ENCODE measurements at regions not wholly inside any gene's neighbourhood (a gene's known extent, or its start where the extent isn't known, plus 50 kb on each side); places are given as distances from the start of the nearest gene placed in this dataset.

DNA sequence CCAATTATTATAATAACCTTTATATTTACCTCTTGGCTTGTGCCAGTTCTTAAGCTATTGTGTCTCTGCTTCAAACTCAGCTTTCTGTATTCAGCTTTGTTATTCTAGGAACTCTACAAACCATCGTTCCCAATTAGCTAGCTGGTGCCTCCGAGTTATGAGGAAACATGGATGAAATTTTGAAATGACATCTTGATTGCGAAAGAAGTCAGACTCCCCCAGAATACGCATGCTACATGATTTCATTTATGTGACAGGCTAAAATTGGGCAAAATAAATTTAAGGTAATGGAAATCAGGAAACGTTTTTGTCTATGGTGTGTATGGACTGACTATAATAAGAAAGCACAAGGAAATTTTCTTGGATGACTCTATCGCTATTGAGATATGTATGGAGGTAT lies 256.8 kb upstream of the NCAM2 start:
- Mint-ChIP-seq H3K36me3 (ENCODE audit: insufficient read depth) (no peaks in the 10 kb centered on the region), H3K4me1 (ENCODE audit: low read depth) (no peaks in the 10 kb centered on the region), H3K4me3 (no peak overlapping the region), H3K27me3 (ENCODE audit: low read depth) (no peaks in the 10 kb centered on the region), H3K9me3 (peaks cover 24% of the 10 kb centered on the region)
- DNase-seq, result no peak
- no peak for ATAC-seq

DNA sequence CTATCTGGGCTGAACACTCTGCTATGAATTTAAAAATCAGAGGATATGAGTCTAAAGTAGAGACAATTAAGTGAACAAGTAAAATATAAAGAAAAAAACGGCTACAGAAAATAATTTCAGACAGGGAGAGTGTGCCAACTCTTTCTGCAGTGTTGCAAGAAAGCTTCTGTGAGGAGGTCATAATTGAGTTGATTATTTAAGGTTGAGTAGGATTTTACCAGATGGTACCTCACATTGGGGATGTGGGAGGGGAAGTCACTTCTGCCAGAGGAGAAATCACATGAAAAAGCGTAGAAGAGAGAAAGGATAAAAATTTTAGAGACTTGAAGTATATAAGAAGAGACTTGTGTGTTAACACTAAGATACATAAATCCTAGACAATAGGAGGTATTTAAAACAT lies 238.0 kb upstream of the NCAM2 start:
- Mint-ChIP-seq H3K36me3 (ENCODE audit: insufficient read depth) (no peaks in the 10 kb centered on the region), H3K4me1 (ENCODE audit: low read depth) (no peaks in the 10 kb centered on the region), H3K4me3 (no peak overlapping the region), H3K27me3 (ENCODE audit: low read depth) (no peaks in the 10 kb centered on the region), H3K9me3 (peaks cover 18% of the 10 kb centered on the region)
- DNase-seq (no peak), ATAC-seq (no peak)

DNA sequence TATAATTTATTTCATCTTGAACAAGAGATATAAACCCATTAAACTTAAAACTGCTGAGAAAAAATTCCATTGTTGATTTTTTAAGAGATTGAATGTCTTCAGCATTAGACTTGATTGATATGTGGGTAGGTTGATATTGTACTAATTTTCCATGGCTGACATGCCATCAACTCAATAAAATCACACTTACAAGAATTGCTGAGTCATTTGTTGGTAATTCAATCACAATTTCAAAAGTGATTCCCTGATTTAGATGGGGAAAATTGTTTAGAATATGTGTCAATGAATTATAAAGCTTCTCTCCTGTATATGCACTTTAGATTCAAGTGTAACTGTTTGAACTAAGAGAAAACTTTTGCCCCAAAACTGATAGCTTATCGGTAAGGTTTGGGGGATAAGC lies 223.5 kb upstream of the NCAM2 start:
- no peaks in the 10 kb centered on the region for H3K27me3 Mint-ChIP-seq (ENCODE audit: low read depth)
- ATAC-seq (no peak), DNase-seq (no peak)
- H3K4me3 Mint-ChIP-seq, result no peak overlapping the region
- H3K9me3 Mint-ChIP-seq, result peaks cover 15% of the 10 kb centered on the region
- no peaks in the 10 kb centered on the region for H3K36me3 Mint-ChIP-seq (ENCODE audit: insufficient read depth)
- no peaks in the 10 kb centered on the region for H3K4me1 Mint-ChIP-seq (ENCODE audit: low read depth)

DNA sequence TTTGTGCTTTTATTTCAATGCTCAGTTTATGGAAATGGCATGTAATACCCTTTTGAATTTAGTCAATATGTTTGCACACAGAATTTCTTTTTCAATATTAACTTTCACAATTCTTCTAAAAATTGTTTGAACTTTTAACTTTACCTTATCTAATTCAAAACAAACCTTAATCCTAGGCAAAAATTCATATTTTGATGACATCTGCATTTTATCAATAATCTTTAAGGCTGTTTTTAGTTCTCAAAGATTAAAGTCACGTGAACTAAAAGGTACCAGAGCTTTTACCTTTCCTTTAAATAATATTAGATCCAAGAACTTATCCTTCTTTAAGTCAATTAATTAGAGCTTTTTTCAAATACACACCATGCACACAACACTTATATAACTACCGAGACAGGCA lies 218.9 kb upstream of the NCAM2 start:
- no peaks in the 10 kb centered on the region for H3K4me1 Mint-ChIP-seq (ENCODE audit: low read depth)
- H3K27me3 Mint-ChIP-seq (ENCODE audit: low read depth), result no peaks in the 10 kb centered on the region
- H3K4me3 Mint-ChIP-seq, result no peak overlapping the region
- no peaks in the 10 kb centered on the region for H3K36me3 Mint-ChIP-seq (ENCODE audit: insufficient read depth)
- no peak for DNase-seq
- no peak for ATAC-seq
- H3K9me3 Mint-ChIP-seq, result peaks cover 8% of the 10 kb centered on the region

DNA sequence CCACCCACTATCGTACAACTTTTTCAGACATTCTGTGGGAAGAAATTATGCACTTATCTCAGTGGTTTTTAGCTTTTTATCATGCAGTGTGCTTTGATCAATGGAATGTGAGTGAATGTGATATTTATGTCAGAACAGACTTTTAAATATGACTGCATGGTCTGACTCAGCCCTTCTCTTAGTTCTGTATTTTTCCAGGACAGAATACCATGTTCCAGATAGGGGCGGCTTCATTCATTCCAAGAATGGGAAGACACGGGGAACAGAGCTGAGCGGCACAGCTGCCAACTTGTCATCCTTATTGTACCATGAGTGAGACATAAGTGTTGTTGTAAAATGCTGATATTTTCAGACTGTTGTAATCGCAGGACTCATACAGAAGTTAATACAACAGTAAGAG lies 214.6 kb upstream of the NCAM2 start:
- ATAC-seq (no peak), DNase-seq (no peak)
- Mint-ChIP-seq H3K27me3 (ENCODE audit: low read depth) (no peaks in the 10 kb centered on the region), H3K36me3 (ENCODE audit: insufficient read depth) (no peaks in the 10 kb centered on the region), H3K4me3 (no peak overlapping the region), H3K4me1 (ENCODE audit: low read depth) (no peaks in the 10 kb centered on the region), H3K9me3 (peaks cover 11% of the 10 kb centered on the region)

DNA sequence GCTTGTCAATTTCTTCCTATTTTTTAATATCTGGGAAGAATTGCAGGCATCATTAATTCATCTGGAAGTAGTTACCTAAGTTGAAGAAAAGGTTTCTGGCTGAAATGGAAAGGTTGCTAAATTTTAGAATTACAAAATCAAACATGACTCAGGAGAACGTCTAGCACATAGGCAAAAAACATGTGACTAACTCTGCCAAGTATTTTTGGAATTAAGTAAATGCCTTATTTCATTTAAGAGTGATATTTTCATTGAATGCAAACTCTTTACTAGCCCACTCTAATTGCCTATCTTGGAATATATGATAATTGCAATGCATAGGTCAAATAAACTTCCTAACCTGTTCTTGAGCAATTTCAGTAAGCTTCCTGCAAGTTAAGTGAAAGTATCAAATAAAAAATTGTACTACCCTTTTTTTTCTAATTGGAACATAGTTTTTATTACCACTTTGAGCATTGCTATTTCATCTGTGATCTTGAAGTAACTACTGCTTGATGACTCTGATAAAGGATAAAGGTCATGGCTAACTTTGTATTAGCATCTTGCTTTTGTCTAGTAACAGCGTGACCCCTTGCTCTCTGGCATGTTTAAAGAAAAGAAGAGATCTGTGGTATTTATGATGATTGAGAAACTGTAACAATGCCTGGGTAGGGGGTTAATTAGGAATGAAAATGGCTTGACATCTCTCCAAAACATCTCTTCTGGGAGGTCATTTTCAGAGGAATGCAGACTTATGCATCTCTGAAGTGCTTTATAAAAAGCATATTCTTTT lies 208.3 kb upstream of the NCAM2 start:
- no peak for DNase-seq
- H3K4me3 Mint-ChIP-seq, result no peak overlapping the region
- no peaks in the 10 kb centered on the region for H3K4me1 Mint-ChIP-seq (ENCODE audit: low read depth)
- no peak for ATAC-seq
- H3K9me3 Mint-ChIP-seq, result peaks cover 3% of the 10 kb centered on the region
- H3K36me3 Mint-ChIP-seq (ENCODE audit: insufficient read depth), result no peaks in the 10 kb centered on the region
- no peaks in the 10 kb centered on the region for H3K27me3 Mint-ChIP-seq (ENCODE audit: low read depth)

DNA sequence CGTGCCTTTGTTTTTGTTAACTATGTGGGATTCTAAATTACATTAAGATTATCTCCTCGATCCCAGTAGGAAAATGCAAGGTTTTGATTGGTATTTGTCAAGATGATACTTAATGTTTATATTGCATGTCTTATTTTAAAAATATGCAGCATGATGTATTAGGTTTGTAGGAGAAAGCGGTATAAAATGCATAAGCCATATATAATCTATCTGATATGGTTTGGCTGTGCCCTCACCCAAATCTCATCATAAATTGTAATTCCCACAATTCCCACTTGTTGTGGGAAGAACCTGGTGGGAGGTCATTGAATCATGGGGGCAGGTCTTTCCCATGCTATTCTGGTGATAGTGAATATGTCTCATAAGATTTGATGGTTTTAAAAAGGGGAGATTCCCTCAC lies 198.1 kb upstream of the NCAM2 start:
- Mint-ChIP-seq H3K4me1 (ENCODE audit: low read depth) (no peaks in the 10 kb centered on the region), H3K27me3 (ENCODE audit: low read depth) (no peaks in the 10 kb centered on the region), H3K4me3 (no peak overlapping the region), H3K9me3 (peaks cover 10% of the 10 kb centered on the region), H3K36me3 (ENCODE audit: insufficient read depth) (no peaks in the 10 kb centered on the region)
- ATAC-seq (no peak), DNase-seq (no peak)

DNA sequence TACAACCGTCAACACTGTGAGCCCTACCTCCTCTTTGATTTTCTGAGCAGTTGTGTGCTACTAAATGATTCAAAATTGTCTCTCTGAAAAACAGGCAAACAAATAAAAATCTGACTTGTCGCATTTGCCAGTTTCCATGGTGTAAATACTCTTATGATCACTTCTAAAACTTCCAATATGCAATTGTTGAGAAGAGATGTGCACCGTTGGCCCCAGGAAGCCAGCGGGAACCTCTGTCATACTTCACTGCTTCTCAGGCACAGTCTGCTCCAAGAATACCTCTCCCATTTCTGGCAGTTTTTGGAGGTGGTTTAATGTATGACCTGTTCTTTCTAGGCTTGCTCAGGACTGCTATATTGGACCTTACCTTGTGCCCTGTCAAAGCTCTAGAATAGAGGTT lies 196.0 kb upstream of the NCAM2 start:
- no peaks in the 10 kb centered on the region for H3K36me3 Mint-ChIP-seq (ENCODE audit: insufficient read depth)
- no peaks in the 10 kb centered on the region for H3K27me3 Mint-ChIP-seq (ENCODE audit: low read depth)
- H3K4me1 Mint-ChIP-seq (ENCODE audit: low read depth), result no peaks in the 10 kb centered on the region
- peaks cover 3% of the 10 kb centered on the region for H3K9me3 Mint-ChIP-seq
- no peak overlapping the region for H3K4me3 Mint-ChIP-seq
- DNase-seq (no peak), ATAC-seq (no peak)

DNA sequence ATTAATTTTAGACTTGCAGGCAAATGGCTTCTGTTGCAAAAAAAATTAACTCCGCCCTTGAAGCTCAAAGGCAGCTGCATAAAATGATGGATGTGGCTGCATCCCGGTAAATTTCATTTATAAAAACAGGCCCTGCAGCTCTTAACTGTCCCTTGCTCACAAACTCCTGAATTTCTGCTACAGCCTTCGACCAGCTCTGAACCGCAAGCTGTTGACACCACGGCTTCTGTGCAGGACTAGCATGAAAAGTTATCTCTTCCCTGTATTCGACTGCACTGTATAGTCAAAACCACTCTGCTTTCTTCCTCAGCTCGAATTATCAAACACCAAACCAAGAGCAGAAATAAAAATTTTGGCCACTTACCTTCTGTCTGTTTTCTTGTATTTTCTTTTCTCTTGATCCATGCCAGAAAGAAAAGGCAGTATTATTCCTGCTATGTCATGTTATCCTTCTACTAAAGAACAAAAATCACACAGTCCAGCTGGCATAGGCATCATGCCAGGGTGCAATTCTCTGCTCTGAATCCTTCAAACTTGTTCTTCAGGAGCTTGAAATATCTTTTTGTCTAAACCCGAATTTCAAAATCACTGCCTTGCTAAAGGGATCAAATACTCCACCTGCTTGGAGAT lies 195.5 kb upstream of the NCAM2 start:
- Mint-ChIP-seq H3K4me1 (ENCODE audit: low read depth) (no peaks in the 10 kb centered on the region), H3K9me3 (peaks cover 3% of the 10 kb centered on the region), H3K27me3 (ENCODE audit: low read depth) (no peaks in the 10 kb centered on the region), H3K36me3 (ENCODE audit: insufficient read depth) (no peaks in the 10 kb centered on the region), H3K4me3 (no peak overlapping the region)
- DNase-seq (no peak), ATAC-seq (no peak)

DNA sequence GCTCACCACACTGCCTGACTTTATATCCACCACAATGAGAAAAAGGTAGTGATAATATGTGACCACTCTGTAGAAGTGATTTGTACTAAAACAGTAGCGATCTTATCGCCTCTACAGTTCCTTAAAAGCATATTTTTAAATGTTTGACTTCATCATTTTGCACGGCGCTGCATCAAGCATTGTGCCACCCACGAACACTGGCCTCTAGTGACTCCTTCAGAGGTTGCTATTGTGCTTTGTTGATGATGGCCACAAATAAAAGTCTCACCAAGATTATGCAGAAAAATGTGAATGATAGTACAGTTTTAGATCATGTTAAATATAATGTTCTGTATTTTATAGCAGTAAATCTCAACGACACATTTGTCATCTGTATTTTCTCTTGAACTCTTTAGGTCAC lies 186.5 kb upstream of the NCAM2 start:
- H3K27me3 Mint-ChIP-seq (ENCODE audit: low read depth), result no peaks in the 10 kb centered on the region
- H3K9me3 Mint-ChIP-seq, result peaks cover 9% of the 10 kb centered on the region
- H3K4me3 Mint-ChIP-seq, result no peak overlapping the region
- DNase-seq (no peak), ATAC-seq (no peak)
- no peaks in the 10 kb centered on the region for H3K4me1 Mint-ChIP-seq (ENCODE audit: low read depth)
- H3K36me3 Mint-ChIP-seq (ENCODE audit: insufficient read depth), result no peaks in the 10 kb centered on the region

DNA sequence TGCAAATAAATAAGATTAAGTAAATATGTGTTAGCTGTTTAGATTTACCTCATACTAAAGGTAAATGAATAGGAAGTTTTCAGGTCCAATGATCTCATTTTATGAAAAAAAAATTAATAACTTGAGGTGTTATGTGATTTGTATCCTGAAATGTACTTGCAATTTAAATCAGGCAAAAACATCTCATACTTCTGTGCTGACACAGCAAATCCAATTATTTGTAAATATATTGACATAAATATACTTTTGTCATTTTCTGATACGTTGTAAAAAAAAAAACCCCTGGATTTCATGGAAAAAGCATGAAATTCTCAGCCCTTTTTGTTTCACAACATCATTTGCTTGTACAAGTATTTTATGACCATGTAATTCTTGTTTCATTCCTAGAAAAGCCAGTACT lies 184.1 kb upstream of the NCAM2 start:
- Mint-ChIP-seq H3K4me1 (ENCODE audit: low read depth) (no peaks in the 10 kb centered on the region), H3K9me3 (peaks cover 12% of the 10 kb centered on the region), H3K36me3 (ENCODE audit: insufficient read depth) (no peaks in the 10 kb centered on the region), H3K4me3 (no peak overlapping the region), H3K27me3 (ENCODE audit: low read depth) (no peaks in the 10 kb centered on the region)
- DNase-seq (no peak), ATAC-seq (no peak)

DNA sequence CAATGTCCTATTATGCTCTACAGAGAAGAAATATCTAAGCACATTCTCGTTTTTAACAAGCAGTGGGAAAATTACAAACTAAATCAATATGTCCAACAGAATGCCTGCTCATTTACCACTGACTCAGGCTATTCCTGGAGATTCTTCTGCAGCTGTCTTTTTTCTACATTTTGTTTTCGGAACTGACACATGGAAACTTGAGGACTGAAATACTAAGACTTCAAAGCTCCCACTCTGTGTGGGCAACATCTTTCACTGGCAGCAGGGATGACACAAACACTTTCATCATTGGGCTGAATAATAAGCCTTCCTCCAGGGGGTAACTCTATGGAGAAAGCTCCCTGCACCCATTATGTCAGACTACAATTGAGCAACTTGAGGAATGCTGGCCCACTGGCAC lies 175.5 kb upstream of the NCAM2 start:
- no peaks in the 10 kb centered on the region for H3K27me3 Mint-ChIP-seq (ENCODE audit: low read depth)
- ATAC-seq, result no peak
- peaks cover 7% of the 10 kb centered on the region for H3K9me3 Mint-ChIP-seq
- no peaks in the 10 kb centered on the region for H3K4me1 Mint-ChIP-seq (ENCODE audit: low read depth)
- no peaks in the 10 kb centered on the region for H3K36me3 Mint-ChIP-seq (ENCODE audit: insufficient read depth)
- H3K4me3 Mint-ChIP-seq, result no peak overlapping the region
- no peak for DNase-seq

DNA sequence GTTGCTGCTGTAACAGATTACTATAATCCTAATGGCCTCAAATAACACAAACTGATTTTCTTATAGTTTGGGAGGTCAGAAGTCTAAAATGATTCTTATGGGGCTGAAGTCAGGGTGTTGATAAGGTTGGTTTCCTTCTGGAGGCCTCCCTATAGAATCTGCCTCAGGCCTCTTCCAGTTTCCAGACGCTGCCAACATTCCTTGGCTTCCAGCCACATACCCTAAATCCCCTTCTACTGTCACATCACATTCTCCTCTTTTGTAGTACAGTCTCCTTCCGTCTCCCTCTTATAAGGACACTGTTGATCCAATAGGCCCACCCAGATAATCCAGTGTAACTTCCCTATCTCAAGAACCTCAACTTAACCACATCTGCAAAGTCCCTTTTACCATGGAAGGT lies 145.3 kb upstream of the NCAM2 start:
- H3K4me3 Mint-ChIP-seq, result no peak overlapping the region
- peaks cover 3% of the 10 kb centered on the region for H3K9me3 Mint-ChIP-seq
- no peaks in the 10 kb centered on the region for H3K27me3 Mint-ChIP-seq (ENCODE audit: low read depth)
- ATAC-seq (no peak), DNase-seq (no peak)
- no peaks in the 10 kb centered on the region for H3K36me3 Mint-ChIP-seq (ENCODE audit: insufficient read depth)
- H3K4me1 Mint-ChIP-seq (ENCODE audit: low read depth), result no peaks in the 10 kb centered on the region

DNA sequence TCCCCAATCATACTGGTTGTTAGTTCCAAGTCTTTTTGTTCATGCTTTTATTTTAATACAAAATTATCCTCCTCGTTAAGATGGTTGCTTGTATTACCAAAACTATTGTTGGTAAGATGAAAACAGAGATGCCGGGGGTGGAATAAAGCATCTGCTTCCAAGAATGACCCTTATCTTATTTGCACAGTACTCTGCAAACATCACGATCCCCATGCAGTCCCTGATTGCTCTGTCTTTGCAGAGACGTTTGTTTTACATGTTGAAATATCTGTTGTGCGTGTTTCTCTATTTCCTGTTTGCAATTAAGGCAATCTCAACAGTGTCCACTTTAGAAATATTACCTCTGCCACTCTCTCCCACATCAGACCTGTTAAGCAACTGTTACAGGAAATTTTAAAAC lies 141.3 kb upstream of the NCAM2 start:
- Mint-ChIP-seq H3K4me1 (ENCODE audit: low read depth) (no peaks in the 10 kb centered on the region), H3K27me3 (ENCODE audit: low read depth) (no peaks in the 10 kb centered on the region), H3K36me3 (ENCODE audit: insufficient read depth) (no peaks in the 10 kb centered on the region), H3K9me3 (peaks cover 8% of the 10 kb centered on the region), H3K4me3 (no peak overlapping the region)
- DNase-seq (no peak), ATAC-seq (no peak)

DNA sequence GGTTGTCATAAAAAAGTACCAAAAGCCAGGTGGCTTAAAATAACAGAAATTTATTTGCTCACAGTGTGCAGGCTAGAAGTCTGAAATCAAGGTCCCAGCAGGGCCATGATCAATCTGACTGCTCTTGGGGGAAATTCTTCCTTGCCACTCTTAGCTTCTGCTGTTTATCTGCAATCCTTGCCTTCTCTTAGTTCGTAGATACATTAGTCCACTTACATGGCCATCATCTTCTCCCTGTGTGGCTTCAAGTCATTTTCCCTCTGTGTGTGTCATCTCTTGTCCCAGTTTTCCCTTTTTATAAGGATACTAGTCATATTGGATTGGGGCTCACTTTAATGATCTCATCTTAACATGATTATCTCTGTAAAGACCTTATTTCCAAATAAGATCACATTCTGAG lies 124.0 kb upstream of the NCAM2 start:
- no peak for ATAC-seq
- Mint-ChIP-seq H3K27me3 (ENCODE audit: low read depth) (no peaks in the 10 kb centered on the region), H3K9me3 (no peaks in the 10 kb centered on the region), H3K4me3 (no peak overlapping the region), H3K4me1 (ENCODE audit: low read depth) (no peaks in the 10 kb centered on the region), H3K36me3 (ENCODE audit: insufficient read depth) (no peaks in the 10 kb centered on the region)
- no peak for DNase-seq

Measured in activated T-cell treated with anti-CD3 and anti-CD28 coated beads, Interleukin-2, amount 50 U/mL, for 4 hours (primary cell).